CD4-positive, alpha-beta memory T cell (primary cell): ENCODE measurements at regions not wholly inside any gene's neighbourhood (a gene's known extent, or its start where the extent isn't known, plus 50 kb on each side); places are given as distances from the start of the nearest gene placed in this dataset.
A peak's percentile ranks its signal among the peaks of the same experiment; 100 is the strongest.
"Not testable (repeated sequence)": the region's sequence is repeated elsewhere in the genome, so short reads cannot be mapped to it uniquely, and the experiment has no call there.

Experiments used
- CTCF ChIA-PET: fragments of 350-600 bp; sonication (Branson Sonifier 250); formaldehyde crosslinking; loops from one replicate; lab custom pipeline; 2021; ENCODE audit warnings: inconsistent platforms; ENCODE audit not compliant: partially characterized antibody; lab: Charles Lee
- POLR2A ChIA-PET: fragments of 350-600 bp; sonication (Branson Sonifier 250); formaldehyde crosslinking; loops from one replicate; lab custom pipeline; 2021; ENCODE audit not compliant: partially characterized antibody; lab: Charles Lee
- DNase-seq, 5 donors: peaks; one replicate each; pipeline versions ENCODE4 v3.0.0 to v3.0.0-alpha.2; 2020 to 2022; ENCODE audit warnings: mixed read lengths in 1 of 5
- H3K27ac ChIP-seq: one replicate; pipeline ENCODE4 v1.7.0; 2013; ENCODE audit warnings: low read depth, low read length
- H3K27me3 ChIP-seq: 2 replicates; pipeline ENCODE4 v1.7.0; 2013; ENCODE audit warnings: mild to moderate bottlenecking, low read length, moderate library complexity; ENCODE audit not compliant: insufficient read depth
- H3K36me3 ChIP-seq: 2 replicates; pipeline ENCODE4 v1.7.0; 2013; ENCODE audit warnings: mild to moderate bottlenecking, low read length, moderate library complexity; ENCODE audit not compliant: insufficient read depth
- H3K4me1 ChIP-seq: 2 replicates; pipeline ENCODE4 v1.7.0; 2013; ENCODE audit warnings: mild to moderate bottlenecking, low read length, moderate library complexity; ENCODE audit not compliant: insufficient read depth
- H3K4me3 ChIP-seq, 2 donors: one replicate each; pipeline ENCODE4 v1.7.0; 2013; ENCODE audit warnings: low read length in 2 of 2, mild to moderate bottlenecking in 1 of 2
- H3K9me3 ChIP-seq, 2 donors: one replicate each; pipeline ENCODE4 v1.7.0; 2013; ENCODE audit warnings: low read length in 2 of 2, control low read depth in 1 of 2; ENCODE audit not compliant: control insufficient read depth in 1 of 2
- H3K27ac Mint-ChIP-seq, 7 donors: one replicate each; pipeline ENCODE4 v1.8.0; 2020 to 2021; ENCODE audit warnings: mixed read lengths in 7 of 7, mild to moderate bottlenecking in 6 of 7, inconsistent platforms in 3 of 7, moderate library complexity in 3 of 7
- H3K27me3 Mint-ChIP-seq, 2 donors: one replicate each; pipeline ENCODE4 v1.8.0; 2020 to 2021; ENCODE audit warnings: mixed read lengths in 2 of 2
- H3K36me3 Mint-ChIP-seq, 2 donors: one replicate each; pipeline ENCODE4 v1.8.0; 2020 to 2021; ENCODE audit warnings: mixed read lengths in 2 of 2, inconsistent platforms in 1 of 2, mild to moderate bottlenecking in 1 of 2
- H3K4me1 Mint-ChIP-seq, 4 donors: one replicate each; pipeline ENCODE4 v1.8.0; 2020 to 2021; ENCODE audit warnings: mixed read lengths in 4 of 4, mild to moderate bottlenecking in 1 of 4
- H3K4me3 Mint-ChIP-seq, 8 donors: one replicate each; pipeline ENCODE4 v1.8.0; 2020 to 2021; ENCODE audit warnings: mixed read lengths in 8 of 8, mild to moderate bottlenecking in 7 of 8, moderate library complexity in 6 of 8, inconsistent platforms in 3 of 8
- H3K9me3 Mint-ChIP-seq, 8 donors: one replicate each; pipeline ENCODE4 v1.8.0; 2020 to 2021; ENCODE audit warnings: mixed read lengths in 8 of 8, mild to moderate bottlenecking in 5 of 8, inconsistent platforms in 3 of 8, moderate library complexity in 1 of 8
- intact Hi-C: fragments of 100-400 bp; cut with micrococcal nuclease; formaldehyde crosslinking; loops from one replicate; pipeline ENCODE4 v1.15.1; 2023

DNA sequence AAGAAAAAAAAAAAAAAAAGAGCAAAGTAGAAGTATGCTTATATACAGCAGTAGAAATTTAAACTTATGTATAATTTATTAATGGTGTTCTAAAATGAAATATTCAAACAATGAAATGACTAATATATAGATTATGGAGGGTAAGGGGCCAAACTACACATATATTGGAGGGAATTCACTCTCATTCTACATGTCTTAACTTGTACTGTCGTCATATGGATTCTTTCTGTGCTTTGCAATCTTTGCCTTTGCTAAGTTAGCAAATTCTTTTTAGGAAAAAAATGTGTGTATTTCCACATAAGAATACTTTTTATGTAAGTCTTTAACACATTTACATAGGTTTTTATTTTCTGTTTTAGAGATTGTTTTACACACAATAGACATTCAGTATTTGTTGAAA lies 118.9 kb upstream of the MBNL1 start:
- Histone ChIP-seq H3K36me3 (no peaks in the 10 kb centered on the region), H3K27me3 (no peaks in the 10 kb centered on the region), H3K4me1 (no peaks in the 10 kb centered on the region), H3K9me3 (no peaks in the 10 kb centered on the region), H3K27ac (no peak overlapping the region), H3K4me3 (no peak overlapping the region)
- ChIA-PET POLR2A (no interaction called here), CTCF (interaction anchor here (0.7 kb wide), 1 partner anchor 31 kb away, joined by 3 read pairs; no protein-coding TSS in a partner anchor)
- Mint-ChIP-seq H3K4me1 (peaks cover 0 to 4% (median 2%) of the 10 kb centered on the region in 4 donors), H3K27me3 (peaks cover 0 to 2% of the 10 kb centered on the region in 2 donors), H3K27ac (no peak overlapping the region), H3K4me3 (no peak overlapping the region), H3K9me3 (peaks cover 0 to 2% (median 0%) of the 10 kb centered on the region in 8 donors), H3K36me3 (no peaks in the 10 kb centered on the region)
- intact Hi-C loops, result no loop called here
- no peak for DNase-seq

DNA sequence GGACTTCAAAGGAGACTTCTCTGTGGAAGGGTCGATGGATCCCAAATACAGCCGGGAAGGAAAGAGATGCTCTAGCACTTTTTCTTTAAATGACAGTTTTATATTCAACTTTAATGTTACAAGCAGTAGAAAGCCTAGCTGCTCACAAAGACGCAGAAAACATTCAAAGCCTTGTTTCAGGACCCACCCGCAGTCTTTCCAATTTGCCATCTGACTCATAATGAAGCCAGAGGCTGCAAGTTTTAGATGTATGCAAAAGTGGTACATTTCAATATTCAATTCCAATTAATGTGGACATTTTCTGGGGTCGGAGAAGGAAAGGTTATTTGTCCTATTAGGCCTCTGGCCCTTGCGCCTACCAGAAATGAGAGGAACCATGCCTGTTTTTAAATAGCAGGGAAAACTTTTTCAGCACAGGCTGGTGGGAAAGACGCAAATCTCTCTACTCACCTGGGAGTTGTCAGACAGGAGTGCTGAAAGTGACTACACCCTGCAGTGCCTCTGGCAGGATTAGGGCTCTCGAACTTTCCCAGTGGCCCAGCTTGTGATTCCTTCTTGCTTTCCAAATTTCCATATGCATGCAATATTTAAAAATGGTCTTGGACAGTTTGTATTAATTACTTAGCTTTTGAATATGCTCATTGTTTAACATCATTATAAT lies 117.4 kb upstream of the MBNL1 start:
- no peak overlapping the region for H3K27ac ChIP-seq
- H3K36me3 ChIP-seq, result no peaks in the 10 kb centered on the region
- ChIA-PET CTCF (interaction anchor here (1.4 kb wide), 1 partner anchor 293 kb away, joined by 3 read pairs; no protein-coding TSS in a partner anchor), POLR2A (no interaction called here)
- H3K4me1 Mint-ChIP-seq, result peaks cover 0 to 4% (median 2%) of the 10 kb centered on the region in 4 donors
- H3K27me3 ChIP-seq, result no peaks in the 10 kb centered on the region
- peak overlapping the region in 1 of 7 donors; percentile 14 for H3K27ac Mint-ChIP-seq
- H3K36me3 Mint-ChIP-seq, result no peaks in the 10 kb centered on the region
- no peak overlapping the region for H3K4me3 ChIP-seq
- intact Hi-C loops, result no loop called here
- no peak for DNase-seq
- no peaks in the 10 kb centered on the region for H3K9me3 ChIP-seq
- peaks cover 0 to 2% of the 10 kb centered on the region in 2 donors for H3K27me3 Mint-ChIP-seq
- no peak overlapping the region for H3K4me3 Mint-ChIP-seq
- peaks cover 0 to 2% (median 0%) of the 10 kb centered on the region in 8 donors for H3K9me3 Mint-ChIP-seq
- H3K4me1 ChIP-seq, result no peaks in the 10 kb centered on the region

DNA sequence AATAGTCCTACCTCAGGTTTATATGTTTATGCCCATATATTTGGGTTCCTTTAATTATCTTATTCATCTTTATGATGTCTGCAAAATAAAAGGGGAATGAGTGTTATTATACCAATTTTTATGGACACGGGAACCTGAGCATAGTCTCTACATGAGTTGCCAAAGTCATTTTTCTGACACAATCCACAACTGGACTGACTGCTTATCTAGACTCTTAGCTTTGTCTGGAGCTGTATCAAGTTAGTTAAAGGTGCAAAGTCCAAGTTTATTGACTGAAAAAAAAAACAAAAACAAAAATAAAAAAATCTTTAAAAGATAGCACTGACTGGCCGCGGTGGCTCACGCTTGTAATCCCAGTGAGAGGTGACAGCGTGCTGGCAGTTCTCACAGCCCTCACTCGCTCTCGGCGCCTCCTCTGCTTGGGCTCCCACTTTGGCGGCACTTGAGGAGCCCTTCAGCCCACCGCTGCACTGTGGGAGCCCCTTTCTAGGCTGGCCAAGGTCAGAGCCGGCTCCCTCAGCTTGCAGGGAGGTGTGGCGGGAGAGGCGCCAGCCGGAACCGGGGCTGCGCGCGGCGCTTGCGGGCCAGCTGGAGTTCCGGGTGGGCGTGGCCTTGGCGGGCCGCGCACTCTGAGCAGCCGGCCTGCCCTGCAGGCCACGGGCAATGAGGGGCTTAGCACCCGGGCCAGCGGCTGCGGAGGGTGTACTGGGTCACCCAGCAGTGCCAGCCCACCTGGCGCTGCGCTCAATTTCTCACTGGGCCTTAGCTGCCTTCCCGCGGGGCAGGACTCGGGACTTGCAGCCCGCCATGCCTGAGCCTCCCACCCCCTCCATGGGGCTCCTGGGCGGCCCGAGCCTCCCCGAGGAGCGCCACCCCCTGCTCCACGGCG lies 116.6 kb upstream of the MBNL1 start:
- H3K4me3 ChIP-seq, POLR2A ChIA-PET, DNase-seq, H3K9me3 ChIP-seq, H3K36me3 ChIP-seq, H3K4me1 Mint-ChIP-seq, H3K27ac ChIP-seq, H3K9me3 Mint-ChIP-seq, H3K27me3 Mint-ChIP-seq, H3K4me3 Mint-ChIP-seq, H3K36me3 Mint-ChIP-seq, H3K27me3 ChIP-seq, H3K4me1 ChIP-seq, intact Hi-C loops, H3K27ac Mint-ChIP-seq: not testable (repeated sequence)
- CTCF ChIA-PET, result interaction anchor here (1.4 kb wide), 1 partner anchor 292 kb away, joined by 3 read pairs; no protein-coding TSS in a partner anchor

DNA sequence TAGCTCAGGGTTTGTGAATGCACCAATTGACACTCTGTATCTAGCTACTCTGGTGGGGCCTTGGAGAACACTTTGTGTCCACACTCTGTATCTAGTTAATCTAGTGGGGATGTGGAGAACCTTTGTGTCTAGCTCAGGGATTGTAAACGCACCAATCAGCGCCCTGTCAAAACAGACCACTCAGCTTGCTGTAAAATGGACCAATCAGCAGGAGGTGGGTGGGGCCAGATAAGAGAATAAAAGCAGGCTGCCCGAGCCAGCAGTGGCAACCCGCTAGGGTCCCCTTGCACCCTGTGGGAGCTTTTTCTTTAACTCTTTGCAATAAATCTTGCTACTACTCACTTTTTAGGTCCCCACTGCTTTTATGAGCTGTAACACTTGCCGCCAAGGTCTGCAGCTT lies 115.6 kb upstream of the MBNL1 start:
- H3K27me3 Mint-ChIP-seq, H3K27ac ChIP-seq, H3K9me3 ChIP-seq, H3K4me1 ChIP-seq, POLR2A ChIA-PET, H3K36me3 ChIP-seq, H3K4me1 Mint-ChIP-seq, H3K9me3 Mint-ChIP-seq, H3K27me3 ChIP-seq, H3K4me3 Mint-ChIP-seq, H3K4me3 ChIP-seq, DNase-seq, H3K27ac Mint-ChIP-seq, intact Hi-C loops, H3K36me3 Mint-ChIP-seq: not testable (repeated sequence)
- CTCF ChIA-PET, result interaction anchor here (1.4 kb wide), 1 partner anchor 291 kb away, joined by 3 read pairs; no protein-coding TSS in a partner anchor

DNA sequence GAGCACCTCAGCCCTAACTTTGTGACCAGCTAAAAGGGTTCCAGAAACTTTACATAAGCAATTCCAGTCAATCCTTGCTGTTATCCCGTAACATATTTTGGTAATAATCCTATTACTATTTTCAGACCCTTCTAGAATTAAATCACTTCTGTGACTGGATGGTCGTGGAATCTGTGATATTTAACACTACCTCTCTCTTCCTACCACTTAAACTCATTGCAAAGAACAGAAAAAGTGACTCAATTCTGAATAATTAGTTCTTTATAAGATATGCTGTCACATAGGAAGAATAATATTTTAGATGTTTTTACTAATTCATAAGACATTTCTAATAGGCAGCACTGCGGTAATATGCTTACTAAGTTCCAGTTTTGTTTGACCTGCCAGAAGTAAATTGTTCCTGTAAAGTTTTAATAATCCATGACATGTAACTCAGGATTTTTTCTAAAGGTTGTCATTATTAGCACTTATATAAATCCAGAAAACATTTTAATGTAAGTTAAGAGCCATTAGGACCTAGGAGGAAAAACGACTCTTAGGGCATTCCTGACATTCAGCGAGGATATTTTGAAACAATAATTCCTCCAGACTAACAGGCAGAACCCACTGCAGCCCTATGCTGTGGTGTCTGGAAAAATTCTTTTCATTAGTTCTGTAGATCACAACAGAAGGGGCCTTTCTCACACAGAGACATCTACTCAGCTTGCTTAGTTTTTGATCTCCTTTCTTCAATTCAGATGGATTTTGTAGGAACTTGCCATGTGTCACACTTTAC lies 113.3 kb upstream of the MBNL1 start:
- Histone ChIP-seq H3K4me1 (no peaks in the 10 kb centered on the region), H3K36me3 (no peaks in the 10 kb centered on the region), H3K27me3 (no peaks in the 10 kb centered on the region), H3K9me3 (no peaks in the 10 kb centered on the region), H3K4me3 (no peak overlapping the region), H3K27ac (no peak overlapping the region)
- ChIA-PET POLR2A (no interaction called here), CTCF (no interaction called here)
- Mint-ChIP-seq H3K9me3 (no peaks in the 10 kb centered on the region), H3K4me3 (no peak overlapping the region), H3K4me1 (peaks cover 0 to 6% (median 3%) of the 10 kb centered on the region in 4 donors), H3K36me3 (no peaks in the 10 kb centered on the region), H3K27me3 (no peaks in the 10 kb centered on the region), H3K27ac (no peak overlapping the region)
- no peak for DNase-seq
- intact Hi-C loops, result no loop called here

DNA sequence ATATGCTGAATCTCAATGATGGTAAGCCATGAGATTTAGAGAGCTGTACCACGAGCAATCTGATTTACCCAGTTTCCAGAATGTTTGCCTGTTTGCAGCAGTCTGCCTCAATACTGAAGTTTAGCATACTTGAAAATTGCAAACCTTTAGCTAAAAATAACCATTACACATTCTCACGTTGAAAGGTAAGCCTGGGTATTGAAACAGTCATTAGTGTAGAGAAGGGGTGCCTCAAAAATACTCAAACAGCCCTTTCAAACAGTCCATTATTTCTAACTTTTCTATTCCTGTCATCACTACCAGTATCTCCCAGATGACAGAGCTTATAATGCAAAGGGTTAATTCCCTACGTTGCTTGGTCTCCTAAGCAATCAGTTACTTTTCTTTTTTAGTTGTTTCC lies 111.8 kb upstream of the MBNL1 start:
- Mint-ChIP-seq H3K27me3 (no peaks in the 10 kb centered on the region), H3K4me1 (peaks cover 2 to 6% (median 4%) of the 10 kb centered on the region in 4 donors), H3K4me3 (no peak overlapping the region), H3K27ac (no peak overlapping the region), H3K9me3 (no peaks in the 10 kb centered on the region), H3K36me3 (no peaks in the 10 kb centered on the region)
- CTCF ChIA-PET, result no interaction called here
- intact Hi-C loops, result no loop called here
- Histone ChIP-seq H3K27me3 (no peaks in the 10 kb centered on the region), H3K9me3 (no peaks in the 10 kb centered on the region), H3K4me3 (no peak overlapping the region), H3K27ac (no peak overlapping the region), H3K36me3 (no peaks in the 10 kb centered on the region), H3K4me1 (no peaks in the 10 kb centered on the region)
- POLR2A ChIA-PET, result no interaction called here
- DNase-seq, result no peak

DNA sequence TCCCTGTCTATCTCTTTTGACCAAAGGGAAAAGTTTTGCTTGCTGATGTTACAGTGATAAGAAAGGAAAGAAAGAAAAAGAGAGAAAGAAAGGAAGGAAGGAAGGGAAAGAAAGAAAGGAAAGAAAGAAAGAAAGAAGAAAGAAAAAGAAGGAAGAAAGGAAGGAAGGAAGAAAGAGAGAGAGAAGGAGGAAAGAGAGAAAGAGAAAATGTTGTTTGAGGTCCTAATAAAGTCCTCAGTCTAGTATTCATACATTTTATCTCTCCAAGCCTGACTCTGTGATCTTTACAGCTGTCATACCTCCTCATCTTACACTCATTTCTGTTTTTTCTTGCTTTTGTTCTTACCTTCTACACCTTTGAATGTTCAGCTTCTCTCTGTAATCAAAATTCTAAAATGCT lies 111.4 kb upstream of the MBNL1 start:
- ChIA-PET CTCF (no interaction called here), POLR2A (no interaction called here)
- H3K36me3 ChIP-seq, result no peaks in the 10 kb centered on the region
- H3K9me3 Mint-ChIP-seq, result no peaks in the 10 kb centered on the region
- H3K4me3 Mint-ChIP-seq, result peak overlapping the region in 1 of 8 donors; percentile 4
- H3K27ac Mint-ChIP-seq, result peak overlapping the region in 1 of 7 donors; percentile 20
- H3K9me3 ChIP-seq, result no peaks in the 10 kb centered on the region
- H3K27ac ChIP-seq, result no peak overlapping the region
- DNase-seq, result no peak
- H3K4me1 Mint-ChIP-seq, result peaks cover 2 to 6% (median 4%) of the 10 kb centered on the region in 4 donors
- intact Hi-C loops, result no loop called here
- no peaks in the 10 kb centered on the region for H3K27me3 Mint-ChIP-seq
- H3K27me3 ChIP-seq, result no peaks in the 10 kb centered on the region
- no peaks in the 10 kb centered on the region for H3K36me3 Mint-ChIP-seq
- no peaks in the 10 kb centered on the region for H3K4me1 ChIP-seq
- H3K4me3 ChIP-seq, result no peak overlapping the region
